SK-N-MC (cell line): ENCODE measurements at regions not wholly inside any gene's neighbourhood (a gene's known extent, or its start where the extent isn't known, plus 50 kb on each side); places are given as distances from the start of the nearest gene placed in this dataset.

Experiments used
- EZH2 ChIP-seq: fragments of 200-600 bp; sonication (generic); IDR thresholded peaks from one replicate; pipeline ENCODE4 v1.6.1; 2017; ENCODE audit warnings: antibody characterized with exemption
- POLR2AphosphoS5 ChIP-seq: IDR thresholded peaks from 2 replicates; pipeline ENCODE4 v1.6.1; 2012; ENCODE audit warnings: mild to moderate bottlenecking, low read depth, low read length, borderline replicate concordance

GRCh38 chr4:35695003-35695402 is 549.3 kb downstream of the ARAP2 start:
- TF ChIP-seq POLR2AphosphoS5 = no peak
- TF ChIP-seq EZH2 = no peak
